HG02943 (cell line): ENCODE measurements at regions not wholly inside any gene's neighbourhood (a gene's known extent, or its start where the extent isn't known, plus 50 kb on each side); places are given as distances from the start of the nearest gene placed in this dataset.

Experiments
- ATAC-seq: cut with Tn5 transposase; IDR thresholded peaks from one replicate; pipeline ENCODE4 v1.9.1; 2021; ENCODE audit warnings: mild to moderate bottlenecking, low read depth, moderate library complexity; ENCODE audit not compliant: unreplicated experiment

GRCh38 chr1:192108161-192108560 lies 50.1 kb upstream of the RGS18 start:
- ATAC-seq = no peak
